ENCODE measurements at regions not wholly inside any gene's neighbourhood (a gene's known extent, or its start where the extent isn't known, plus 50 kb on each side); places are given as distances from the start of the nearest gene placed in this dataset.

- no peak overlapping the region for H3K27ac ChIP-seq
- no peak for TF ChIP-seq CTCF (conservative IDR thresholded peaks at IDR 0.05)
Measured at GRCh38 chr13:74674720-74675119, 540.5 kb upstream of the KLF12 start.

GRCh38 chr13:74669149-74669548, 534.9 kb upstream of the KLF12 start:
- TF ChIP-seq CTCF (conservative IDR thresholded peaks at IDR 0.05), result no peak
- no peak overlapping the region for H3K27ac ChIP-seq

GRCh38 chr13:74667656-74668203, 533.5 kb upstream of the KLF12 start:
- no peak for TF ChIP-seq CTCF (conservative IDR thresholded peaks at IDR 0.05)
- H3K27ac ChIP-seq, result no peak overlapping the region

GRCh38 chr13:74662905-74663304, 528.7 kb upstream of the KLF12 start:
- H3K27ac ChIP-seq, result no peak overlapping the region
- TF ChIP-seq CTCF (conservative IDR thresholded peaks at IDR 0.05), result no peak

- no peak overlapping the region for H3K27ac ChIP-seq
- TF ChIP-seq CTCF (conservative IDR thresholded peaks at IDR 0.05), result no peak
Measured at GRCh38 chr13:74661851-74662250, 527.6 kb upstream of the KLF12 start.

GRCh38 chr13:74657765-74658164, 523.6 kb upstream of the KLF12 start:
- no peak overlapping the region for H3K27ac ChIP-seq
- no peak for TF ChIP-seq CTCF (conservative IDR thresholded peaks at IDR 0.05)

GRCh38 chr13:74651121-74651520, 516.9 kb upstream of the KLF12 start:
- H3K27ac ChIP-seq, result peak overlapping the region; percentile 83
- TF ChIP-seq CTCF (conservative IDR thresholded peaks at IDR 0.05), result no peak
